ENCODE measurements at regions not wholly inside any gene's neighbourhood (a gene's known extent, or its start where the extent isn't known, plus 50 kb on each side); places are given as distances from the start of the nearest gene placed in this dataset.

- TF ChIP-seq CTCF (IDR thresholded peaks at IDR 0.05; ENCODE audit: extremely low read depth, low read depth, low read length): no peak
- H3K4me2 ChIP-seq (ENCODE audit: insufficient read depth, low read length): no peak overlapping the region
- H3K79me2 ChIP-seq (ENCODE audit: insufficient read depth, low read length): no peaks in the 10 kb centered on the region
- H3K27me3 ChIP-seq (ENCODE audit: insufficient read depth, low read length): no peaks in the 10 kb centered on the region
- H3K36me3 ChIP-seq (ENCODE audit: insufficient read depth, low read length): no peaks in the 10 kb centered on the region
- H3K4me1 ChIP-seq (ENCODE audit: insufficient read depth, low read length): no peaks in the 10 kb centered on the region
- no peak overlapping the region for H3K27ac ChIP-seq (ENCODE audit: low read depth, low read length)
- no peak for DNase-seq (ENCODE audit: insufficient read length, low spot score, missing footprints)
- H3K9me3 ChIP-seq (ENCODE audit: low read depth, low read length): peaks cover 9% of the 10 kb centered on the region
- H2AFZ ChIP-seq (ENCODE audit: low read length): no peak overlapping the region
- no peak overlapping the region for H3K4me3 ChIP-seq (ENCODE audit: insufficient read depth, low read length)
- no peaks in the 10 kb centered on the region for H4K20me1 ChIP-seq (ENCODE audit: insufficient read depth, low read length)
Measured at GRCh38 chr21:23950344-23950743, 1656.9 kb downstream of the MRPL39 start.

DNA sequence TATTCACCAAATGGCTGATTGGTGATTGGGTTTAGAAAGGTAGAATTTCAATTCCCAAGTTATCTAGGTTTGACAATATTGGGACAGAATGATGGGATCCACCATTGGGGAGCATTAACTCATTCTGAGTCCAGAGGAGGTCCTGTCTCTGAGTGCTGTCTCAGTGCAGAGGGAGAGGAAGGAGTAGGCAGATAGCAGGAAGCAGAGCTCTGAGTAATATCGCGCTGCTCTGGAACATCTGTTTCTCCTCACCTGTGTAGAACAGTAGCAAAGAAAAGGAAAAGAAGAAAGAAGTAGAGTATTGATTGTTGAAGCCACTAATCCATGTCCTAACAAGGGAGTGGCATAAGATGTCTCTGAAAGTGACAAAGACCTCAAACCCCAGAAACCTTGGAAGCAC is 1657.8 kb downstream of the MRPL39 start:
- H3K27me3 ChIP-seq (ENCODE audit: insufficient read depth, low read length): no peaks in the 10 kb centered on the region
- no peak overlapping the region for H3K4me2 ChIP-seq (ENCODE audit: insufficient read depth, low read length)
- H3K4me1 ChIP-seq (ENCODE audit: insufficient read depth, low read length): no peaks in the 10 kb centered on the region
- H3K9me3 ChIP-seq (ENCODE audit: low read depth, low read length): peaks cover 9% of the 10 kb centered on the region
- TF ChIP-seq CTCF (IDR thresholded peaks at IDR 0.05; ENCODE audit: extremely low read depth, low read depth, low read length): no peak
- peak; percentile 8 for DNase-seq (ENCODE audit: insufficient read length, low spot score, missing footprints)
- no peak overlapping the region for H3K27ac ChIP-seq (ENCODE audit: low read depth, low read length)
- H3K36me3 ChIP-seq (ENCODE audit: insufficient read depth, low read length): no peaks in the 10 kb centered on the region
- no peak overlapping the region for H2AFZ ChIP-seq (ENCODE audit: low read length)
- H4K20me1 ChIP-seq (ENCODE audit: insufficient read depth, low read length): no peaks in the 10 kb centered on the region
- H3K4me3 ChIP-seq (ENCODE audit: insufficient read depth, low read length): no peak overlapping the region
- H3K79me2 ChIP-seq (ENCODE audit: insufficient read depth, low read length): no peaks in the 10 kb centered on the region

- no peak for TF ChIP-seq CTCF (IDR thresholded peaks at IDR 0.05; ENCODE audit: extremely low read depth, low read depth, low read length)
- Histone ChIP-seq H3K79me2 (ENCODE audit: insufficient read depth, low read length) (no peaks in the 10 kb centered on the region), H3K27me3 (ENCODE audit: insufficient read depth, low read length) (no peaks in the 10 kb centered on the region), H3K4me1 (ENCODE audit: insufficient read depth, low read length) (no peaks in the 10 kb centered on the region), H3K4me2 (ENCODE audit: insufficient read depth, low read length) (no peak overlapping the region), H3K27ac (ENCODE audit: low read depth, low read length) (no peak overlapping the region), H4K20me1 (ENCODE audit: insufficient read depth, low read length) (no peaks in the 10 kb centered on the region), H2AFZ (ENCODE audit: low read length) (no peak overlapping the region), H3K9me3 (ENCODE audit: low read depth, low read length) (peaks cover 5% of the 10 kb centered on the region), H3K36me3 (ENCODE audit: insufficient read depth, low read length) (no peaks in the 10 kb centered on the region), H3K4me3 (ENCODE audit: insufficient read depth, low read length) (no peak overlapping the region)
- DNase-seq (ENCODE audit: insufficient read length, low spot score, missing footprints): peak; percentile 39
Measured at GRCh38 chr21:23939369-23940065, 1667.8 kb downstream of the MRPL39 start.

GRCh38 chr21:23936991-23937390 is 1670.3 kb downstream of the MRPL39 start:
- Histone ChIP-seq H3K27me3 (ENCODE audit: insufficient read depth, low read length) (no peaks in the 10 kb centered on the region), H2AFZ (ENCODE audit: low read length) (no peak overlapping the region), H3K36me3 (ENCODE audit: insufficient read depth, low read length) (no peaks in the 10 kb centered on the region), H3K9me3 (ENCODE audit: low read depth, low read length) (peaks cover 12% of the 10 kb centered on the region), H3K4me3 (ENCODE audit: insufficient read depth, low read length) (no peak overlapping the region), H3K79me2 (ENCODE audit: insufficient read depth, low read length) (no peaks in the 10 kb centered on the region), H3K4me2 (ENCODE audit: insufficient read depth, low read length) (no peak overlapping the region), H4K20me1 (ENCODE audit: insufficient read depth, low read length) (no peaks in the 10 kb centered on the region), H3K27ac (ENCODE audit: low read depth, low read length) (no peak overlapping the region), H3K4me1 (ENCODE audit: insufficient read depth, low read length) (no peaks in the 10 kb centered on the region)
- DNase-seq (ENCODE audit: insufficient read length, low spot score, missing footprints): no peak
- no peak for TF ChIP-seq CTCF (IDR thresholded peaks at IDR 0.05; ENCODE audit: extremely low read depth, low read depth, low read length)
